Neuronal stem cell (in vitro differentiated cells): ENCODE measurements at regions not wholly inside any gene's neighbourhood (a gene's known extent, or its start where the extent isn't known, plus 50 kb on each side); places are given as distances from the start of the nearest gene placed in this dataset.
"Not testable (repeated sequence)": the region's sequence is repeated elsewhere in the genome, so short reads cannot be mapped to it uniquely, and the experiment has no call there.

Experiments
- DNase-seq: peaks from one replicate; pipeline ENCODE4 v3.0.0-alpha.2; 2013; ENCODE audit warnings: low spot score
- H2AFZ ChIP-seq: one replicate; pipeline ENCODE4 v1.6.1; 2013; ENCODE audit warnings: mild to moderate bottlenecking, low read length, inconsistent platforms
- H2AK5ac ChIP-seq: 2 replicates; pipeline ENCODE4 v1.6.1; 2013; ENCODE audit warnings: low read depth, mild to moderate bottlenecking, inconsistent platforms, low read length, moderate library complexity, mixed read lengths
- H2BK120ac ChIP-seq: 2 replicates; pipeline ENCODE4 v1.6.1; 2013; ENCODE audit warnings: low read depth, mild to moderate bottlenecking, inconsistent platforms, low read length, moderate library complexity, mixed read lengths
- H2BK12ac ChIP-seq: one replicate; pipeline ENCODE4 v1.6.1; 2013; ENCODE audit warnings: low read length, inconsistent platforms
- H2BK15ac ChIP-seq: 2 replicates; pipeline ENCODE4 v1.6.1; 2013; ENCODE audit warnings: mild to moderate bottlenecking, low read length, inconsistent platforms, mixed read lengths
- H2BK5ac ChIP-seq: one replicate; pipeline ENCODE4 v1.6.1; 2013; ENCODE audit warnings: inconsistent platforms, mild to moderate bottlenecking, low read length, moderate library complexity
- H3K14ac ChIP-seq: one replicate; pipeline ENCODE4 v1.6.1; 2013; ENCODE audit warnings: low read length, inconsistent platforms
- H3K18ac ChIP-seq: 2 replicates; pipeline ENCODE4 v1.6.1; 2013; ENCODE audit warnings: low read length, inconsistent platforms
- H3K23ac ChIP-seq: 2 replicates; pipeline ENCODE4 v1.6.1; 2013; ENCODE audit warnings: low read depth, mild to moderate bottlenecking, mixed read lengths, low read length, inconsistent platforms; ENCODE audit not compliant: poor library complexity
- H3K27ac ChIP-seq: replicated peaks from 3 replicates; pipeline ENCODE4 v1.5.1; 2013; ENCODE audit warnings: low read length, inconsistent platforms
- H3K27me3 ChIP-seq, 3 experiments: 2 replicates each; pipeline ENCODE4 v1.6.1; 2013; ENCODE audit warnings: low read length in 3 of 3, mild to moderate bottlenecking in 2 of 3, inconsistent platforms in 1 of 3, low read depth in 1 of 3, mixed read lengths in 1 of 3, moderate library complexity in 1 of 3; ENCODE audit not compliant: control insufficient read depth in 3 of 3, insufficient read depth in 3 of 3
- H3K36me3 ChIP-seq, 2 donors: replicated peaks in 1 of 2; 2 replicates each; pipeline ENCODE4 v1.6.1; 2013; ENCODE audit warnings: low read length in 2 of 2; ENCODE audit not compliant: control insufficient read depth in 2 of 2, insufficient read depth in 2 of 2
- H3K4ac ChIP-seq: 2 replicates; pipeline ENCODE4 v1.6.1; 2013; ENCODE audit warnings: inconsistent platforms, mild to moderate bottlenecking, low read length, moderate library complexity
- H3K4me1 ChIP-seq, 2 donors: 1 replicate in 1 of 2; 2 replicates in 1 of 2; pipeline ENCODE4 v1.6.1; 2013; ENCODE audit warnings: low read length in 2 of 2, low read depth in 1 of 2; ENCODE audit not compliant: control insufficient read depth in 2 of 2, insufficient read depth in 1 of 2
- H3K4me2 ChIP-seq: one replicate; pipeline ENCODE4 v1.6.1; 2013; ENCODE audit warnings: mild to moderate bottlenecking, low read length, inconsistent platforms; ENCODE audit not compliant: insufficient read depth, poor library complexity, severe bottlenecking
- H3K4me3 ChIP-seq, 2 donors: 2 replicates each; pipeline ENCODE4 v1.5.1; 2013; ENCODE audit warnings: low read length in 2 of 2, mild to moderate bottlenecking in 2 of 2, inconsistent platforms in 1 of 2, moderate library complexity in 1 of 2
- H3K79me1 ChIP-seq: one replicate; pipeline ENCODE4 v1.6.1; 2013; ENCODE audit warnings: low read depth, mild to moderate bottlenecking, inconsistent platforms, low read length, moderate library complexity
- H3K9ac ChIP-seq: one replicate; pipeline ENCODE4 v1.6.1; 2013; ENCODE audit warnings: mild to moderate bottlenecking, low read depth, low read length, inconsistent platforms; ENCODE audit not compliant: poor library complexity
- H3K9me3 ChIP-seq, 2 donors: replicated peaks in 1 of 2; 2 replicates each; pipeline versions ENCODE3 to v1.6.1; 2013; ENCODE audit warnings: low read length in 2 of 2, mild to moderate bottlenecking in 2 of 2, inconsistent platforms in 1 of 2, low read depth in 1 of 2, mixed read lengths in 1 of 2, moderate library complexity in 1 of 2; ENCODE audit not compliant: control insufficient read depth in 2 of 2, insufficient read depth in 1 of 2
- H4K8ac ChIP-seq: one replicate; pipeline ENCODE4 v1.6.1; 2013; ENCODE audit warnings: low read depth, mild to moderate bottlenecking, inconsistent platforms, low read length, moderate library complexity
- H4K91ac ChIP-seq: one replicate; pipeline ENCODE4 v1.6.1; 2013; ENCODE audit warnings: low read length, low read depth, mild to moderate bottlenecking, inconsistent platforms; ENCODE audit not compliant: poor library complexity
- WGBS, 2 donors: extraction: QIAGEN DNeasy Blood & Tissue Kit; methylation state at CpG; one replicate each; pipeline ENCODE4 v1.1.7; 2013; ENCODE audit warnings: missing lambda C conversion rate in 2 of 2, mixed read lengths in 1 of 2; ENCODE audit not compliant: insufficient read length in 2 of 2, insufficient replicate concordance in 1 of 2; ENCODE audit errors: extremely low coverage in 2 of 2; 5-methylcytosine and 5-hydroxymethylcytosine counted together

GRCh38 chr5:40442346-40442745 is 237.4 kb upstream of the PTGER4 start:
- H3K4me3 ChIP-seq = no peak overlapping the region
- no CpG with 5 or more reads among the region's 2 CpGs for WGBS, 2 donors
- H3K14ac ChIP-seq = no peak overlapping the region
- no peak overlapping the region for H4K8ac ChIP-seq
- no peak overlapping the region for H3K4ac ChIP-seq
- H3K4me1 ChIP-seq = no peaks in the 10 kb centered on the region
- H3K27me3 ChIP-seq = no peaks in the 10 kb centered on the region
- H3K79me1 ChIP-seq = no peaks in the 10 kb centered on the region
- no peak overlapping the region for H2BK15ac ChIP-seq
- no peak overlapping the region for H2AFZ ChIP-seq
- H3K36me3 ChIP-seq = no peaks in the 10 kb centered on the region
- H2BK12ac ChIP-seq = no peak overlapping the region
- H3K27ac ChIP-seq = no peak overlapping the region
- no peak overlapping the region for H2AK5ac ChIP-seq
- H3K23ac ChIP-seq = no peak overlapping the region
- H3K9ac ChIP-seq = no peak overlapping the region
- no peak for DNase-seq
- no peak overlapping the region for H3K4me2 ChIP-seq
- no peak overlapping the region for H3K18ac ChIP-seq
- H4K91ac ChIP-seq = no peak overlapping the region
- H2BK5ac ChIP-seq = no peak overlapping the region
- H2BK120ac ChIP-seq = no peak overlapping the region
- H3K9me3 ChIP-seq = peaks cover 0 to 2% of the 10 kb centered on the region in 2 donors

- Histone ChIP-seq H2BK15ac (no peak overlapping the region), H3K27ac (no peak overlapping the region), H2BK120ac (no peak overlapping the region), H3K27me3 (no peaks in the 10 kb centered on the region), H3K18ac (no peak overlapping the region), H3K4me2 (no peak overlapping the region), H3K9me3 (peaks cover 0 to under 1% of the 10 kb centered on the region in 2 donors), H2AK5ac (no peak overlapping the region), H3K9ac (no peak overlapping the region), H4K91ac (no peak overlapping the region), H2BK12ac (no peak overlapping the region), H3K4me3 (no peak overlapping the region), H3K23ac (no peak overlapping the region), H3K4me1 (no peaks in the 10 kb centered on the region), H3K36me3 (no peaks in the 10 kb centered on the region), H3K4ac (no peak overlapping the region), H4K8ac (no peak overlapping the region), H3K79me1 (no peaks in the 10 kb centered on the region), H3K14ac (no peak overlapping the region), H2AFZ (no peak overlapping the region), H2BK5ac (no peak overlapping the region)
- no CpG with 5 or more reads among the region's 4 CpGs for WGBS, 2 donors
- no peak for DNase-seq
Measured at GRCh38 chr5:40441733-40442132, 238.0 kb upstream of the PTGER4 start.

- H3K4me2 ChIP-seq = no peak overlapping the region
- no peak overlapping the region for H3K18ac ChIP-seq
- no peak overlapping the region for H3K9ac ChIP-seq
- H4K91ac ChIP-seq = no peak overlapping the region
- H3K4me1 ChIP-seq = no peaks in the 10 kb centered on the region
- H2AK5ac ChIP-seq = no peak overlapping the region
- H3K9me3 ChIP-seq = no peaks in the 10 kb centered on the region
- no peak overlapping the region for H3K14ac ChIP-seq
- no peak overlapping the region for H2BK12ac ChIP-seq
- no peak overlapping the region for H2BK15ac ChIP-seq
- H4K8ac ChIP-seq = no peak overlapping the region
- no peak overlapping the region for H3K27ac ChIP-seq
- no peak overlapping the region for H2BK120ac ChIP-seq
- H3K36me3 ChIP-seq = no peaks in the 10 kb centered on the region
- DNase-seq = no peak
- H3K23ac ChIP-seq = no peak overlapping the region
- no peaks in the 10 kb centered on the region for H3K27me3 ChIP-seq
- H3K4ac ChIP-seq = no peak overlapping the region
- no peaks in the 10 kb centered on the region for H3K79me1 ChIP-seq
- H2AFZ ChIP-seq = no peak overlapping the region
- no peak overlapping the region for H3K4me3 ChIP-seq
- H2BK5ac ChIP-seq = no peak overlapping the region
- WGBS, 2 donors = no CpG with 5 or more reads among the region's 1 CpG
Measured at GRCh38 chr5:40440746-40441145, 239.0 kb upstream of the PTGER4 start.

- not testable (repeated sequence) for H3K27me3 ChIP-seq, H2AFZ ChIP-seq, H3K9ac ChIP-seq, H3K4me1 ChIP-seq, H3K4ac ChIP-seq, H2BK12ac ChIP-seq, H3K23ac ChIP-seq, H3K79me1 ChIP-seq, H3K9me3 ChIP-seq, H2BK120ac ChIP-seq, DNase-seq, H4K91ac ChIP-seq, H3K36me3 ChIP-seq, H3K18ac ChIP-seq, H3K14ac ChIP-seq, H3K4me2 ChIP-seq, H2BK5ac ChIP-seq, H3K4me3 ChIP-seq, H3K27ac ChIP-seq, H2BK15ac ChIP-seq, H4K8ac ChIP-seq, H2AK5ac ChIP-seq
- WGBS, 2 donors = no CpG with 5 or more reads among the region's 3 CpGs
Measured at GRCh38 chr5:40439103-40439502, 240.6 kb upstream of the PTGER4 start.
